ENCODE measurements at regions not wholly inside any gene's neighbourhood (a gene's known extent, or its start where the extent isn't known, plus 50 kb on each side); places are given as distances from the start of the nearest gene placed in this dataset.
"Not testable (repeated sequence)": the region's sequence is repeated elsewhere in the genome, so short reads cannot be mapped to it uniquely, and the experiment has no call there.

- DNase-seq (ENCODE audit: low read depth in 3 of 3, low spot score in 1 of 3), result no peak
Observed at GRCh38 chr11:22449441-22449840, 111.3 kb downstream of the SLC17A6 start.

DNA sequence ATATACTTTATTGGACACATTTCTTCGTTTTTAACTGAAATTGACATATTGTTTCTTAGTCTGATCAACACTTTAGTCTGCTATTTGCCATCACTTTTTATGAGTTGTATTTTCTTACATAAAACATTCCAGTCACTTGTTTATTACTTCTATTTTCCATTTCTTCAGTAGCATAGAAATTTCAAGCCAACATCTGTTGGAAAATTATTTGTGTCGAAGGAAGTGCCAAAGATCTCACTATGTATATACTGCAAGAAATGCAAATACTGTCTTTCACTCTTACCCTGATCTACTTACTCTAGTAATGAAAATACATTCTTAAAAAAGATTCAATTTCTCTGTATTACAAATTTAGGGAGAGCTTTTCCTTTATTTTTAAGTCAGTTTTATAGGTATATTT, 105.9 kb downstream of the SLC17A6 start:
- no peak for DNase-seq (ENCODE audit: low read depth in 3 of 3, low spot score in 1 of 3)

- DNase-seq (ENCODE audit: low read depth in 3 of 3, low spot score in 1 of 3), result no peak
Observed at GRCh38 chr11:22441831-22442230, 103.7 kb downstream of the SLC17A6 start.

DNA sequence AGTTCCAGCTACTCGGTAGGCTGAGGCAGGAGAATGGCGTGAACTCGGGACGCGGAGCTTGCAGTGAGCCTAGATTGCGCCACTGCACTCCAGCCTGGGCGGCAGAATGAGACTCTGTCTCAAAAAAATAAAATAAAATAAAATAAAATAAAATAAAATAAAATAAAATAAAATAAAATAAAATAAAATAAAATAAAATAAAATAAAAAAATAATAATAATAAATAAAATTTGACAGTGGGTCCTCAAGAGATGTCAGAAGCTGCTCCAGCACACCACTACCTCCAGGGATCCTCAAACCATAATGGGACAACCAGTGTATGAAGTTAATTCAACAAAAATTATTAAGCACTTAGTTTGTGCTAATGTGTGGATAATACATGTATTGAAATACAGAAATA, 97.4 kb downstream of the SLC17A6 start:
- not testable (repeated sequence) for DNase-seq (ENCODE audit: low read depth in 3 of 3, low spot score in 1 of 3)

GRCh38 chr11:22433517-22433916, 95.3 kb downstream of the SLC17A6 start:
- DNase-seq (ENCODE audit: low read depth in 3 of 3, low spot score in 1 of 3), result no peak

DNA sequence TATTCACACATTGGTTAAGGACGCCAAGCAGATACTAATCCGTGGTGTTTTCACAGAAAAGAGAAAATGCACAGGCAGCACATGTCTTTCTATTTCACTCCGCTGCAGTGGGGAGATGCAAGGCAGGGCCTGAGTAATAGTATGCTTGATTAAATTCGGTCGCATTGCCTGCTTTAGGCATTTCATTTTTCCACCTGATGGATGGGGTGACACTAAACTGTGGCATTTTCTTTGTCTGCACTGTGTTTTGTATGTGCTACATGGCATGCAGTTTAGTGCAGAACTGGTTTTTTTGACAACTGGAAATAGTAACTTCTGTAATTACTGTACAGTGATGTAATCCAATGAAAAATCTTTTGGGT, 94.9 kb downstream of the SLC17A6 start:
- DNase-seq (ENCODE audit: low read depth in 3 of 3, low spot score in 1 of 3), result no peak

- DNase-seq (ENCODE audit: low read depth in 3 of 3, low spot score in 1 of 3), result peak in 1 of 3 donors; percentile 0
Observed at GRCh38 chr11:22432291-22433093, 94.3 kb downstream of the SLC17A6 start.

DNA sequence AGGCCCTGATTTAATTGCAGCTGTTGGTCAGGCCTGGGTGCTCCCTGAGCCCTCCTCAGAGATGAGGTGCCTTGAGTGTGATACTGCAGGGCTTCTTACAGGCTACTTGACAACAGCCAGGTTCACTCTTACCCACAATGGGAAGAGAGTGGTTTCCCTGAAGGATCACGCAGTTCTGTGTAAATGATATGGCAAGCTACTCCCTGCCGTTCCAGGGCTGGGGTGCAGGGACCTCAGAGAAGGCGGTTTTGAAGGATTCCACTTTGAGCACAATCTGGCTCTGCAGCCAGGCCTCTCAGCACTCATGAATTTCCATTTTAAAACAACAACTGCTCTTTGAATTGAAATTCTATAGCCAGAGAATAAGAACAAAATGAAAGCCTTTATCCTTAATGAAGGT, 92.9 kb downstream of the SLC17A6 start:
- no peak for DNase-seq (ENCODE audit: low read depth in 3 of 3, low spot score in 1 of 3)

DNA sequence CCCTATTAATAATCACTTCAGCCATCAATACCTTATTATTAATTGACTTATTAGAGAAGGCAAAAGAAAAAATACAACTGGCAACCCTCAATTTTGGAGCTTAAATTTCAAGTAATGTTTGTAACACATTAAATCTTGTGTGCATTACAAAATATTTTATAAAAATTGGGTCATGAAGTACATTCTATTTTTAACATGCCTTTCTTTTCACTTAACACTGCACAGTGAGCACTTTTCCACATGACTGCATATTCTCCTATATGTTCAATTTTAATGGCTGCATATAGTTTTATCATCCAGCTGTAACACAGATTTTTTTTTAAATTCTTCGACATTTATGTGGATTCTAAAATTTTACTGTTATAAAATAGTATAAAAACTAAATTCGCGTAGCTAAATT, 92.5 kb downstream of the SLC17A6 start:
- no peak for DNase-seq (ENCODE audit: low read depth in 3 of 3, low spot score in 1 of 3)

GRCh38 chr11:22430141-22430541, 92.0 kb downstream of the SLC17A6 start:
- no peak for DNase-seq (ENCODE audit: low read depth in 3 of 3, low spot score in 1 of 3)
